Right lung (tissue), 2 donors: ENCODE measurements at regions not wholly inside any gene's neighbourhood (a gene's known extent, or its start where the extent isn't known, plus 50 kb on each side); places are given as distances from the start of the nearest gene placed in this dataset.
A peak's percentile ranks its signal among the peaks of the same experiment; 100 is the strongest.

Experiments
- DNase-seq, 2 donors: peaks; one replicate each; pipeline ENCODE4 v3.0.0-alpha.2; 2013

GRCh38 chr11:122348659-122349409 lies 232.8 kb upstream of the BLID start:
- DNase-seq = no peak

DNA sequence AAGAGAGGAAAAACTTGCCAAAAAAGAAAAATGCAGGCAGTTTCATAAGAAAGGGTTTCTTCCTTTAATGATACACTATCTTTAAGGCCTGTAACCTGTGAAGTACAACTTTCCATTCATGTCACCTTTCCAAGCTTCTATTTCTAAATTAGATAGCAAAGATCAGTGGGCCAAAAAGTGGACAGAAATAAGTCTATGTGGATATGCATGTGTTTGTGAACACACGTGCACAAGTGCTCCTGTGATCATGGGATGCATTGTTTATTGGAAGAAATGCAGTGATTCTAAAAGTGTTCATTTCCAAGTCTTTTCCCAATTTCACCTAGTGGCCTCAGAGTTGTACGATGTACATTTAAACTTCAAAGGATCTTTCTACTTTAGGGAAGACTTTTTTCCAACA lies 230.0 kb upstream of the BLID start:
- DNase-seq = no peak

GRCh38 chr11:122345586-122345985 lies 229.6 kb upstream of the BLID start:
- DNase-seq = no peak

- no peak for DNase-seq
Observed at GRCh38 chr11:122344215-122344614, 228.2 kb upstream of the BLID start.

DNA sequence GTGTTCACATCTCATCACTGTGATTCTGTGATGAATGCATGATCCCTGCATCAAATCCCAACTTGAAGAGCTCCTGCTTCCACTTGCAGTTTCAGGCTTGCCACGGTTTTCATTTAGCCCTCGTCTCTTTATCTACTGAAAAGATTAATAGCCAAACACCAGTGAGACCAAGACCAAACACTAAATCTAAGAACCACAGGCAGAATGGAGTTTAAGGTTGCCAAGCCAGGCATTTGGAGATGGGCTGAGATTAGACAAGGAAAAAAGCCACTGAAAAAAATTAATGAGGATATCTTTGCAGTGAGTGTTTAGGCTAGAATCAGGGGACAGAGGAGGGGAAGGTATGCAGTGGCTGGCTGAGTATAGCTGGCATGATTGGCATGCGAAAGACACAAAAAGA lies 227.2 kb upstream of the BLID start:
- DNase-seq = no peak

- DNase-seq = no peak
Observed at GRCh38 chr11:122342089-122342744, 226.2 kb upstream of the BLID start.

DNA sequence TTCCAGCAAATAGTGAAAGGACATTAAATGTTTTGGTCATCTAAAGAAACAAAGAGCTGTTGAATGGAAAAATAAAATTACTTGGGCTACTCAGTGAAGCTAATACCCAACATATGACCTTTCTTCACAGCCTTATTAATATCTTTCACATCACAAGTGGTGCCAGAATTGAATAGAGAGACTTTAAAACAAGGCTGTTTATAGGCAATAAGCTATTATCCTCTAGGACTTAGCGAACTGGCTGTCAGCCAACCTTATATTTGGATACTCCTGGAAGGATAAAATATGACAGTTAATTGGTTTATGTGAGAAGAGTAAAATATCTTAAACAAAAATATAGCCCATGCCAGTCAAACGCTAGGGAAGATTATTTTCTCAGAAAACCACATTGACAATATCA lies 225.5 kb upstream of the BLID start:
- peak in 1 of 2 donors; percentile 13 for DNase-seq

GRCh38 chr11:122340607-122341290 lies 224.7 kb upstream of the BLID start:
- no peak for DNase-seq

- no peak for DNase-seq
Observed at GRCh38 chr11:122339436-122340060, 223.5 kb upstream of the BLID start.

- DNase-seq = no peak
Observed at GRCh38 chr11:122337704-122338103, 221.7 kb upstream of the BLID start.

DNA sequence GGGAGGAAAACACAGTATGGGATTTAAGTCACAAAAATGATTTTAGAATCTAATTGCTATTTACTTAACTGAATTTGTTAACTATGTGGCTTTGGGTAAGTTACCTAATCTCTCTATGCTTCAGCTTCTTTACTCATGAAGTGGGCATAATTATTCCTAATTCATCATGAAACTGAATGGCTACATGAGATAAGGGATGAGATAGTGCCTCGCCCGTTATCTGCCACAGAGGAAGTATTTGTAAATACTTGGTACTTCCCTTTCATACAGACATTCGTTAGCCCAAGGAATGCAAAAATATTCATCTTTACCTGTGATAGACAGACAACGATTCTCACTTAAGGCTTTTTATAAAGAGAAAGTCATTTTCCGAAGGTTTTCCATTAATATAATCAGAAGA lies 221.2 kb upstream of the BLID start:
- DNase-seq = no peak

DNA sequence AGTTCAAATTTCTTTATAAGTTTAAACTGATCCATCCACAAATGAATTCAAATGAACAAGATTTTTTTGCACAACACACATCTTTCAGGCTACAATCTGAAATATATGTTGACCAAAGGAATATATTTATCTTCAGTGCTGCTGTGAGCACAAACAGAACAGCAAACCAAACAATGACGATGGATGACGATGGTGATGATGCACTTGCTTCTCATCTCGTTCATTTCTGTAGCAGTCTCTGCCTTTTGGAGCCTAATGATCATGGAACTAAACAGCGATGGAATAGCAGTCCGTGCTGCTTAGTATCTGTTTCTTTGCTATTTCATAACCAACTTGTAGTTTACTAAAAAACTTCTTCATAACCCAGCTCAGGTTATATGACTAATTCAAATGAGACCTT lies 220.7 kb upstream of the BLID start:
- DNase-seq = no peak

- no peak for DNase-seq
Observed at GRCh38 chr11:122334546-122335339, 218.7 kb upstream of the BLID start.

DNA sequence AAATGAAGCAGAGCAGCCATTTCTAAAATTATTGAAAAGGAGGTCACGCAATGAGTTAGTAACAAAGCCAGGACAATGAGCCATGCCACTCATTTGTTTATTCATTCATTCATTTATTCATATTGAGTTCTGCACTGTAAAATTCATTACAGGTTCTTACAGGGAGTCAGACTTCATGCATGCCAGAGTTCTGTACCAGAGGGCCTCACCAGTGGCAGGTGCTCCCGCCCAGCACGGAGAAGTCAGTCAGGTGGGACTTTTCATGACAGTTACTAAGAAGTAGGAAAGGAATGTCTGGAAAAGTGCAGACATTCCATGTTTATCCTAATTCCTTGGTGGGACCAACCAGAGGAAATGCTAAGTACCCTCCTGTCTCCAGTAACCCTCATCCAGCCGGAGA lies 217.5 kb upstream of the BLID start:
- DNase-seq = no peak

- DNase-seq = no peak
Observed at GRCh38 chr11:122331079-122331478, 215.1 kb upstream of the BLID start.

DNA sequence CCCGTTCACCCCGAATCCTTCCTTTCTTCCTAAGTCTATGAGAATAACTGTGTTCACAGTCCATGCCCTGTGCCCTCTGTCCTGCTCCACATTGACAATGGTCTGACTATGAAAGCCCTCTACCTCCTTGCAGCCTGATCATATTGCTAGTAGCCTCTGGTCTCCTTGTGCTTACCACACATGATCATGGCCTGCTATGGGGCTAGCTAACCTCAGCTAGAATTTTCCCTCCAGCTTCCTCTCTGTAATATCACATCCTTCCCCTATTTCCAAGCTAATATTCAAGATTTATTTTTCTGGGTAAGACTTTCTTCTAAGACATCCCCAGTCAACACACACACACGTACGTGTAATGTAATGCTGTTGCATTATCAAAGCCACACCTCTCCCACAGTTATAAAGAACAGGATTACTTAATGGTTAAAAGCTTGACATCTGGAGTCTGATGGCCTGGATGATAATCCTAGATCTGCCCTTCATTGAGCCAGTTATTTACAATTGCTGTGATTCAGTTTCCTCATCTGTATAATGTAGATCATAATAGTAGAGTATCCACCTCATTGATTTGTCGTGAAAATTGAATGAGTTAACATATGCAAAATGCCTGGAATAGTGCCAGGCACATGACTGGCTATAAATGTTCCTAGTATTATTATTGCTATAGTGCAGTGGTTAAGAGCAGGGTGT lies 214.4 kb upstream of the BLID start:
- no peak for DNase-seq

DNA sequence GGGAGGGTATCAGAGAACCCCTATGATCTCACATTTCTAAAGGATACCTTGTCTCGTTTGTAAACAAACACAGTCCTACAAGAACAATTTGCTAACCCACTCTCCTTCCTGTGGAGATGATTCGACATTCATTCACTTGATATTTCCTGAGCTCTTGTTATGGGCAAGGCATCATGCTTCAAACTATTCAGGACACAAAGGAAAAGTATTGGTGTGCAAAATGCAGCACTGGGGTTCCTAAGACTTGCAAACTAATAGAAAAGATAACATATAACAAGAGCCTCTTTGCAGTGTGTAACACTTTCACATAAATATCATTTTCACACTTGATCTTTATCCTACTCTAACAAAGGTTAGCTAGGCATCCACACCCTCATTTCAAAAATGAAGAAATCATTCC lies 211.5 kb upstream of the BLID start:
- no peak for DNase-seq

DNA sequence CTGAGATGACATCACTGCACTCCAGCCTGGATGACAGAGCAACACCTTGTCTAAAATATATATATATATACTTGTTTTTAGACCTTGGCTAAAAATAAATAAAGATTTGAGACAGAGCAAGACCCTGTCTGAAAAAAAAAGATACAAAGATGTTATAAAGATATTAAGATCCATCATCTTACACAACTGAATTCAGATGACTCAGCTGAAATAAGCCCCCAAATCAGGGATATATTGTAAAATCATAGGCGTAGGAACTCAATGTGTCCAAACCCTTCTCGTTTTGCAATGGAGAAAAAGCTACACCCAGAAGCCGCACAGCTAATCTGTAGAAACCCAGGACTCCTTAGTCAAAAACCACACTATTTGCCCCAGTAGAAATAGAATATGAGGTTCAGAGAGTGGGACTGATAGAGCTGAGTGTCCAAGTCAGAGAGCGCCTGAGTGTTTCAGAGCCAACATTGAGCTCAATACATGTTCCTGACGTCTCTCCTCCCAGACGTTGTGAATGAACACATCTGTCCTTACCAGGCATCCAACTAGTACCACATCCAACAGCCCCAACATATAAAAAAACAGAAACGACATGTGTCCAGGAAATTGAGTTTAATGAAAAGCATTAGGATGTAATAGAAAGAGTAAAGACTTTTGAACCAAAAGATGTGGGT lies 207.9 kb upstream of the BLID start:
- no peak for DNase-seq

DNA sequence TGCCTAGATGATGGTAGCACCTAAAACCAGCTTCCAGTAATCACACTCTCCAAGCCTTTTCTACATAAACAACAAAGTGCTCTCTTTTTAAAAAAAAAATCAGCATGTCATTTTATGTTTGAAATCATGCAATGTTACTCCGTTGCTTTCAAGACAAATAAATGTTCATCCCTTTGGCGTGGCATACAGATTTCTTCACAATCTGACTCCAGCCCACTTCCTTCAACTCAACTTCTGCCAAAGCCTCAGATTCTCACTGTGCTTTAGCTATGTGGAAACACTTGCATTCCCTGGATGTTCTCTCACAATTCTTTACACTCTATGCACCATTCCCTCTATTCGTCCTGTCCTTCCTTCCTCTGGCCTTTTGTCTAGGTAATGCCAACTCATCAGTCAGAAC lies 206.3 kb upstream of the BLID start:
- peak; percentile 55 to 61 for DNase-seq

DNA sequence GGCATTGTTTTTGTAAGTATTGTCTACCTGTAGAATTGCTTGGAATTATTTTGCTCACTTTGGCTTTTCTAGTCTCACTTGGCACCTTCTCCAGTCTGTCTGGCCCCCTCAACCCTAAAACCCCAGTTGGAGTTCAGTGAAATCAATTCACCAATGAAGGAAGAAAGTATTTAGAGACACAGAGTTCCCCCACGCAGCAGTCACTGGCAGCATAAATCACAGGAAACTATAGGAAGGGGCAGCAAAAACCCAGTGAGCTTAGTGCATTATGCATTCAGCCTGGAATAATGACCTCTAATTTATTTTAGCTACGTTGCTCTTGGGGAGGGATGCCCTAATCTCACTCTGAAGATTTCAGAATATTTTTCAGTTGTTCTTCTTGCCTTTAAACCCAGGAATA lies 204.7 kb upstream of the BLID start:
- no peak for DNase-seq
